ENCODE measurements at regions not wholly inside any gene's neighbourhood (a gene's known extent, or its start where the extent isn't known, plus 50 kb on each side); places are given as distances from the start of the nearest gene placed in this dataset.

DNA sequence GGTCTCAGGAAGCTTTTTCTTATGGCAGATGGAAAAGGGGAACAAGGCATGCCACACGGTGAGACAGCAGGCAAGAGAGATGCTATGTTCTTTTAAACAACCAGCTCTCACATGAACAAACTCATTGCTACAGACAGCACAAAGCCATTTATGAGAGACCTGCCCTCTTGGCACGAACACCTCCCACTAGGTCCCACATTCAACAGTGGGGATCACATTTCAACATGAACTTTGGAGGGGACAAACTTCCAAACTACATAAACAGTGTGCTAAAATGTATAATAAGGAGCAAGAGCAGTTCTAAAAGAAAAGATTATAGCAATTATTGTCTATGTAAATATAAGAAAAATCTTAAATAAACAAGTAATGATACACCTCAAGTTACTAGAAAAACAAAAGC is 391.8 kb upstream of the CPXCR1 start:
- in situ Hi-C loops (cut with MboI; ENCODE audit: low pct_ligation_motif_present in 1 of 4, low pct_unique_long_range_greater_than_20kb in 1 of 4, low sequenced_read_pairs in 3 of 4) (no loop called here), intact Hi-C loops (cut with DNase I; ENCODE audit: low total_unique reads) (no loop called here)
- no peak for DNase-seq
- Histone ChIP-seq H3K36me3 (no peaks in the 10 kb centered on the region), H3K27me3 (no peaks in the 10 kb centered on the region), H3K9me3 (no peaks in the 10 kb centered on the region), H3K4me1 (no peaks in the 10 kb centered on the region), H3K27ac (no peak overlapping the region), H3K4me3 (no peak overlapping the region)
- no peak for TF ChIP-seq POLR2A (IDR thresholded peaks at IDR 0.05)
- TF ChIP-seq, protein P1, sequence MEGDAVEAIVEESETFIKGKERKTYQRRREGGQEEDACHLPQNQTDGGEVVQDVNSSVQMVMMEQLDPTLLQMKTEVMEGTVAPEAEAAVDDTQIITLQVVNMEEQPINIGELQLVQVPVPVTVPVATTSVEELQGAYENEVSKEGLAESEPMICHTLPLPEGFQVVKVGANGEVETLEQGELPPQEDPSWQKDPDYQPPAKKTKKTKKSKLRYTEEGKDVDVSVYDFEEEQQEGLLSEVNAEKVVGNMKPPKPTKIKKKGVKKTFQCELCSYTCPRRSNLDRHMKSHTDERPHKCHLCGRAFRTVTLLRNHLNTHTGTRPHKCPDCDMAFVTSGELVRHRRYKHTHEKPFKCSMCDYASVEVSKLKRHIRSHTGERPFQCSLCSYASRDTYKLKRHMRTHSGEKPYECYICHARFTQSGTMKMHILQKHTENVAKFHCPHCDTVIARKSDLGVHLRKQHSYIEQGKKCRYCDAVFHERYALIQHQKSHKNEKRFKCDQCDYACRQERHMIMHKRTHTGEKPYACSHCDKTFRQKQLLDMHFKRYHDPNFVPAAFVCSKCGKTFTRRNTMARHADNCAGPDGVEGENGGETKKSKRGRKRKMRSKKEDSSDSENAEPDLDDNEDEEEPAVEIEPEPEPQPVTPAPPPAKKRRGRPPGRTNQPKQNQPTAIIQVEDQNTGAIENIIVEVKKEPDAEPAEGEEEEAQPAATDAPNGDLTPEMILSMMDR (IDR thresholded peaks at IDR 0.05): no peak
- TF ChIP-seq EP300 (IDR thresholded peaks at IDR 0.05; ENCODE audit: low read depth): no peak
- TF ChIP-seq POLR2AphosphoS5 (IDR thresholded peaks at IDR 0.05): no peak
- 11% methylated on average over 2 of the region's 2 CpGs; no CpG with 5 or more reads in 1 of the 2 donors for WGBS, 2 donors (ENCODE audit: low coverage in 1 of 2)

DNA sequence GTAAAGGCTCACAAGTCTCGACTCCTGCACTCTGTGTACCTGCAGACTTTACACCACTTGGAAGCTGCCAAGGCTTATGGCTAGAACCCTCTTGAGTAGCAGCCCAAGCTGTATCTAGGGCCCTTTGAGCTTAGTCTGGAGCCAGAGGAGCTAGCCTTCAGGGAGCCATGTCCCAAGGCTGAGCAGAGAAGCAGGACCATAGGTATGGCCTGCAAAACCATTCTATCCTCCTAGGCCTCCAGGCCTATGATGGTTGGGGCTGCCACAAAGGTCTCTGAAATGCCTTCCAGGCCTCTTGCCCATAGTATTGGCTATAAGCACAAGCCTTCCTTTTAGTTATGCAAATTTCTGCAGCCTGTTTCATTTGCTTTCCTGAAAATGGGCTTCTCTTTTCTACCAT is 380.7 kb upstream of the CPXCR1 start:
- no peaks in the 10 kb centered on the region for H3K4me1 ChIP-seq
- intact Hi-C loops (cut with DNase I; ENCODE audit: low total_unique reads) (no loop called here), in situ Hi-C loops (cut with MboI; ENCODE audit: low pct_ligation_motif_present in 1 of 4, low pct_unique_long_range_greater_than_20kb in 1 of 4, low sequenced_read_pairs in 3 of 4) (no loop called here)
- WGBS, 2 donors (ENCODE audit: low coverage in 1 of 2): 69% methylated on average over 1 of the region's 1 CpG; no CpG with 5 or more reads in 1 of the 2 donors
- no peak overlapping the region for H3K27ac ChIP-seq
- no peaks in the 10 kb centered on the region for H3K36me3 ChIP-seq
- H3K4me3 ChIP-seq: no peak overlapping the region
- no peak for DNase-seq
- TF ChIP-seq POLR2AphosphoS5 (IDR thresholded peaks at IDR 0.05) (no peak), EP300 (IDR thresholded peaks at IDR 0.05; ENCODE audit: low read depth) (no peak), POLR2A (IDR thresholded peaks at IDR 0.05) (no peak)
- TF ChIP-seq, protein P1 (IDR thresholded peaks at IDR 0.05): no peak
- H3K9me3 ChIP-seq: no peaks in the 10 kb centered on the region
- H3K27me3 ChIP-seq: no peaks in the 10 kb centered on the region

DNA sequence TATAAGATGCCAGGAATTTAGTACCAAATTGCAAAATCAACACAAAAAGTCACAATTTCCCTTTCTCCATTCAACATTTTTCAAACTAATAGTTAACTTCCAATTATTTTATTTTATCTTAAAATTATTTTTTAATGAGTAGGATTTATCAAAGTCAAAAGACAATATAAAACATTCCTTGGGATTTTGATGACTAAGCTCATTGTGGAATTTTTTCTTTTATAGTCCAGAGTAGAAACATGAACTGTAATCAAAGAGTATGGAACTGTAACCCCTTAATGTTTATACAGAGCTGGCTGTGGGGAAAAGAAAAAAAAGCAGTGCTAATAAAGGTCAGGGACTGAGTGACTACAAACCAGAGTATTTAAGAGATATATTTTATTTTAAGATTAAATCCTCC is 368.6 kb upstream of the CPXCR1 start:
- in situ Hi-C loops (cut with MboI; ENCODE audit: low pct_ligation_motif_present in 1 of 4, low pct_unique_long_range_greater_than_20kb in 1 of 4, low sequenced_read_pairs in 3 of 4) (no loop called here), intact Hi-C loops (cut with DNase I; ENCODE audit: low total_unique reads) (no loop called here)
- DNase-seq: no peak
- H3K27ac ChIP-seq: no peak overlapping the region
- no peaks in the 10 kb centered on the region for H3K27me3 ChIP-seq
- no peaks in the 10 kb centered on the region for H3K4me1 ChIP-seq
- no peak overlapping the region for H3K4me3 ChIP-seq
- no peak for TF ChIP-seq POLR2A (IDR thresholded peaks at IDR 0.05)
- no peak for TF ChIP-seq POLR2AphosphoS5 (IDR thresholded peaks at IDR 0.05)
- TF ChIP-seq, protein P1 (IDR thresholded peaks at IDR 0.05): no peak
- TF ChIP-seq EP300 (IDR thresholded peaks at IDR 0.05; ENCODE audit: low read depth): no peak
- H3K9me3 ChIP-seq: no peaks in the 10 kb centered on the region
- no peaks in the 10 kb centered on the region for H3K36me3 ChIP-seq

DNA sequence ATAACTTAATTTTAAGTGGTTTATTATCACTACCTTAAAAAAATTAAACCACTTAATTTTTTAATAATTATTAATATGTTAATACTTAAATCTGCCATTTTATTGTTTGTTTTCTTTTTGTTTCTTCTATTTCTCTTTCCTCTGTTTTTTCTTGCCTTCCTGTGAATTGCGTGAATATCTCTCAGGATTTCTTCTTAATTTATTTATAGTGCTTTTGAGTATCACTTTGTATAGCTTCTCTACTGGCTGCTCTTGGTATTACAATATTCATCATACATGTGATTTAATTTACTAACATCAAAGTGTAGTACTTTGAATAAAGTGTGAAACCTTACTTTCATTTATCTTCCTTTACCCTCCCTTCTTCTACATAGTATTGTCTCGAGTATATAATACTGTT is 349.5 kb upstream of the CPXCR1 start:
- no peaks in the 10 kb centered on the region for H3K9me3 ChIP-seq
- 51 to 80% methylated on average over 1 to 2 of the region's 2 CpGs for WGBS, 2 donors (ENCODE audit: low coverage in 1 of 2)
- no peaks in the 10 kb centered on the region for H3K27me3 ChIP-seq
- H3K27ac ChIP-seq: no peak overlapping the region
- DNase-seq: no peak
- no peaks in the 10 kb centered on the region for H3K4me1 ChIP-seq
- no peak overlapping the region for H3K4me3 ChIP-seq
- no peaks in the 10 kb centered on the region for H3K36me3 ChIP-seq
- in situ Hi-C loops (cut with MboI; ENCODE audit: low pct_ligation_motif_present in 1 of 4, low pct_unique_long_range_greater_than_20kb in 1 of 4, low sequenced_read_pairs in 3 of 4) (no loop called here), intact Hi-C loops (cut with DNase I; ENCODE audit: low total_unique reads) (no loop called here)
- no peak for TF ChIP-seq EP300 (IDR thresholded peaks at IDR 0.05; ENCODE audit: low read depth)
- TF ChIP-seq POLR2A (IDR thresholded peaks at IDR 0.05): no peak
- TF ChIP-seq, protein P1 (IDR thresholded peaks at IDR 0.05): no peak
- no peak for TF ChIP-seq POLR2AphosphoS5 (IDR thresholded peaks at IDR 0.05)
